ENCODE measurements at regions not wholly inside any gene's neighbourhood (a gene's known extent, or its start where the extent isn't known, plus 50 kb on each side); places are given as distances from the start of the nearest gene placed in this dataset.

GRCh38 chr2:129927696-129928095 lies 51.8 kb upstream of the RAB6C start:
- no peak for TF ChIP-seq CTCF (IDR thresholded peaks at IDR 0.05)
- TF ChIP-seq POLR2A (IDR thresholded peaks at IDR 0.05) = no peak

Measured in lower leg skin (tissue), 3 donors.